ENCODE measurements at regions not wholly inside any gene's neighbourhood (a gene's known extent, or its start where the extent isn't known, plus 50 kb on each side); places are given as distances from the start of the nearest gene placed in this dataset.
A peak's percentile ranks its signal among the peaks of the same experiment; 100 is the strongest.

GRCh38 chr3:152104847-152105415 is 163.8 kb upstream of the MBNL1 start:
- Histone ChIP-seq H3K4me3 (ENCODE audit: low read length in 2 of 2) (no peak overlapping the region), H3K27ac (ENCODE audit: low read depth in 1 of 2, low read length in 2 of 2) (no peak overlapping the region), H3K4me1 (ENCODE audit: control insufficient read depth in 1 of 2, insufficient read depth in 2 of 2, low read length in 2 of 2) (no peaks in the 10 kb centered on the region), H3K9me3 (ENCODE audit: control insufficient read depth, low read length) (no peaks in the 10 kb centered on the region), H3K36me3 (ENCODE audit: control insufficient read depth in 1 of 2, insufficient read depth in 2 of 2, low read length in 1 of 2) (no peaks in the 10 kb centered on the region), H3K27me3 (ENCODE audit: control insufficient read depth in 1 of 2, insufficient read depth in 2 of 2, low read length in 1 of 2) (no peaks in the 10 kb centered on the region)
- ATAC-seq (ENCODE audit: low FRiP score) (no peak), DNase-seq (no peak)
- 94% methylated on average over 3 of the region's 3 CpGs for WGBS, 2 donors
- intact Hi-C loops (cut with DNase I) = no loop called here

- WGBS, 2 donors = 86% methylated on average over 5 of the region's 5 CpGs
- Histone ChIP-seq H3K9me3 (ENCODE audit: control insufficient read depth, low read length) (no peaks in the 10 kb centered on the region), H3K27me3 (ENCODE audit: control insufficient read depth in 1 of 2, insufficient read depth in 2 of 2, low read length in 1 of 2) (no peaks in the 10 kb centered on the region), H3K27ac (ENCODE audit: low read depth in 1 of 2, low read length in 2 of 2) (no peak overlapping the region), H3K36me3 (ENCODE audit: control insufficient read depth in 1 of 2, insufficient read depth in 2 of 2, low read length in 1 of 2) (no peaks in the 10 kb centered on the region), H3K4me3 (ENCODE audit: low read length in 2 of 2) (no peak overlapping the region), H3K4me1 (ENCODE audit: control insufficient read depth in 1 of 2, insufficient read depth in 2 of 2, low read length in 2 of 2) (no peaks in the 10 kb centered on the region)
- intact Hi-C loops (cut with DNase I) = no loop called here
- DNase-seq (no peak), ATAC-seq (ENCODE audit: low FRiP score) (no peak)
Observed at GRCh38 chr3:152105446-152105845, 163.3 kb upstream of the MBNL1 start.

GRCh38 chr3:152109038-152109437 is 159.7 kb upstream of the MBNL1 start:
- Histone ChIP-seq H3K27me3 (ENCODE audit: control insufficient read depth in 1 of 2, insufficient read depth in 2 of 2, low read length in 1 of 2) (no peaks in the 10 kb centered on the region), H3K4me3 (ENCODE audit: low read length in 2 of 2) (no peak overlapping the region), H3K27ac (ENCODE audit: low read depth in 1 of 2, low read length in 2 of 2) (no peak overlapping the region), H3K9me3 (ENCODE audit: control insufficient read depth, low read length) (no peaks in the 10 kb centered on the region), H3K36me3 (ENCODE audit: control insufficient read depth in 1 of 2, insufficient read depth in 2 of 2, low read length in 1 of 2) (no peaks in the 10 kb centered on the region), H3K4me1 (ENCODE audit: control insufficient read depth in 1 of 2, insufficient read depth in 2 of 2, low read length in 2 of 2) (no peaks in the 10 kb centered on the region)
- ATAC-seq (ENCODE audit: low FRiP score) (no peak), DNase-seq (no peak)
- intact Hi-C loops (cut with DNase I) = no loop called here

GRCh38 chr3:152113413-152113812 is 155.3 kb upstream of the MBNL1 start:
- Histone ChIP-seq H3K27ac (ENCODE audit: low read depth in 1 of 2, low read length in 2 of 2) (no peak overlapping the region), H3K27me3 (ENCODE audit: control insufficient read depth in 1 of 2, insufficient read depth in 2 of 2, low read length in 1 of 2) (no peaks in the 10 kb centered on the region), H3K36me3 (ENCODE audit: control insufficient read depth in 1 of 2, insufficient read depth in 2 of 2, low read length in 1 of 2) (no peaks in the 10 kb centered on the region), H3K9me3 (ENCODE audit: control insufficient read depth, low read length) (no peaks in the 10 kb centered on the region), H3K4me1 (ENCODE audit: control insufficient read depth in 1 of 2, insufficient read depth in 2 of 2, low read length in 2 of 2) (peaks cover 0 to 2% of the 10 kb centered on the region in 2 donors), H3K4me3 (ENCODE audit: low read length in 2 of 2) (no peak overlapping the region)
- ATAC-seq (ENCODE audit: low FRiP score) (no peak), DNase-seq (no peak)
- 96 to 98% methylated on average over 1 of the region's 1 CpG for WGBS, 2 donors
- intact Hi-C loops (cut with DNase I) = no loop called here

GRCh38 chr3:152113992-152114651 is 154.6 kb upstream of the MBNL1 start:
- Histone ChIP-seq H3K36me3 (ENCODE audit: control insufficient read depth in 1 of 2, insufficient read depth in 2 of 2, low read length in 1 of 2) (no peaks in the 10 kb centered on the region), H3K4me1 (ENCODE audit: control insufficient read depth in 1 of 2, insufficient read depth in 2 of 2, low read length in 2 of 2) (peaks cover 0 to 2% of the 10 kb centered on the region in 2 donors), H3K27me3 (ENCODE audit: control insufficient read depth in 1 of 2, insufficient read depth in 2 of 2, low read length in 1 of 2) (no peaks in the 10 kb centered on the region), H3K27ac (ENCODE audit: low read depth in 1 of 2, low read length in 2 of 2) (no peak overlapping the region), H3K4me3 (ENCODE audit: low read length in 2 of 2) (no peak overlapping the region), H3K9me3 (ENCODE audit: control insufficient read depth, low read length) (no peaks in the 10 kb centered on the region)
- no peak for ATAC-seq (ENCODE audit: low FRiP score)
- DNase-seq = no peak
- intact Hi-C loops (cut with DNase I) = no loop called here
- WGBS, 2 donors = 8 to 10% methylated on average over 2 of the region's 2 CpGs

GRCh38 chr3:152120601-152121269 is 148.0 kb upstream of the MBNL1 start:
- DNase-seq (no peak), ATAC-seq (ENCODE audit: low FRiP score) (no peak)
- Histone ChIP-seq H3K9me3 (ENCODE audit: control insufficient read depth, low read length) (no peaks in the 10 kb centered on the region), H3K27ac (ENCODE audit: low read depth in 1 of 2, low read length in 2 of 2) (peak overlapping the region; percentile 63 to 90), H3K4me3 (ENCODE audit: low read length in 2 of 2) (no peak overlapping the region), H3K27me3 (ENCODE audit: control insufficient read depth in 1 of 2, insufficient read depth in 2 of 2, low read length in 1 of 2) (no peaks in the 10 kb centered on the region), H3K36me3 (ENCODE audit: control insufficient read depth in 1 of 2, insufficient read depth in 2 of 2, low read length in 1 of 2) (no peaks in the 10 kb centered on the region), H3K4me1 (ENCODE audit: control insufficient read depth in 1 of 2, insufficient read depth in 2 of 2, low read length in 2 of 2) (peaks cover 2 to 3% of the 10 kb centered on the region in 2 donors)
- WGBS, 2 donors = 78 to 80% methylated on average over 2 of the region's 2 CpGs
- intact Hi-C loops (cut with DNase I) = loop anchor here (5.0 kb wide), 1 partner anchor 33 kb away; no protein-coding TSS in a partner anchor

GRCh38 chr3:152121270-152121636 is 147.5 kb upstream of the MBNL1 start:
- H3K4me1 ChIP-seq (ENCODE audit: control insufficient read depth in 1 of 2, insufficient read depth in 2 of 2, low read length in 2 of 2) = peaks cover 3 to 4% of the 10 kb centered on the region in 2 donors
- H3K4me3 ChIP-seq (ENCODE audit: low read length in 2 of 2) = no peak overlapping the region
- peak overlapping the region in 1 of 2 donors; percentile 90 for H3K27ac ChIP-seq (ENCODE audit: low read depth in 1 of 2, low read length in 2 of 2)
- intact Hi-C loops (cut with DNase I) = loop anchor here (5.0 kb wide), 1 partner anchor 34 kb away; no protein-coding TSS in a partner anchor
- peak; percentile 56 for ATAC-seq (ENCODE audit: low FRiP score)
- DNase-seq = no peak
- WGBS, 2 donors = 0 to 1% methylated on average over 1 of the region's 1 CpG
- no peaks in the 10 kb centered on the region for H3K36me3 ChIP-seq (ENCODE audit: control insufficient read depth in 1 of 2, insufficient read depth in 2 of 2, low read length in 1 of 2)
- no peaks in the 10 kb centered on the region for H3K9me3 ChIP-seq (ENCODE audit: control insufficient read depth, low read length)
- no peaks in the 10 kb centered on the region for H3K27me3 ChIP-seq (ENCODE audit: control insufficient read depth in 1 of 2, insufficient read depth in 2 of 2, low read length in 1 of 2)

- Histone ChIP-seq H3K27ac (ENCODE audit: low read depth in 1 of 2, low read length in 2 of 2) (no peak overlapping the region), H3K4me3 (ENCODE audit: low read length in 2 of 2) (no peak overlapping the region), H3K36me3 (ENCODE audit: control insufficient read depth in 1 of 2, insufficient read depth in 2 of 2, low read length in 1 of 2) (no peaks in the 10 kb centered on the region), H3K9me3 (ENCODE audit: control insufficient read depth, low read length) (no peaks in the 10 kb centered on the region), H3K4me1 (ENCODE audit: control insufficient read depth in 1 of 2, insufficient read depth in 2 of 2, low read length in 2 of 2) (peaks cover 3 to 5% of the 10 kb centered on the region in 2 donors), H3K27me3 (ENCODE audit: control insufficient read depth in 1 of 2, insufficient read depth in 2 of 2, low read length in 1 of 2) (no peaks in the 10 kb centered on the region)
- WGBS, 2 donors = 82 to 88% methylated on average over 5 of the region's 5 CpGs
- no peak for DNase-seq
- intact Hi-C loops (cut with DNase I) = loop anchor here (5.0 kb wide), 1 partner anchor 36 kb away; no protein-coding TSS in a partner anchor
- no peak for ATAC-seq (ENCODE audit: low FRiP score)
Observed at GRCh38 chr3:152122851-152123250, 145.9 kb upstream of the MBNL1 start.

GRCh38 chr3:152123457-152123856 is 145.3 kb upstream of the MBNL1 start:
- Histone ChIP-seq H3K4me1 (ENCODE audit: control insufficient read depth in 1 of 2, insufficient read depth in 2 of 2, low read length in 2 of 2) (peaks cover 3 to 5% of the 10 kb centered on the region in 2 donors), H3K9me3 (ENCODE audit: control insufficient read depth, low read length) (no peaks in the 10 kb centered on the region), H3K36me3 (ENCODE audit: control insufficient read depth in 1 of 2, insufficient read depth in 2 of 2, low read length in 1 of 2) (no peaks in the 10 kb centered on the region), H3K27ac (ENCODE audit: low read depth in 1 of 2, low read length in 2 of 2) (no peak overlapping the region), H3K27me3 (ENCODE audit: control insufficient read depth in 1 of 2, insufficient read depth in 2 of 2, low read length in 1 of 2) (no peaks in the 10 kb centered on the region), H3K4me3 (ENCODE audit: low read length in 2 of 2) (no peak overlapping the region)
- intact Hi-C loops (cut with DNase I) = loop anchor here (5.0 kb wide), 1 partner anchor 36 kb away; no protein-coding TSS in a partner anchor
- 89 to 97% methylated on average over 1 of the region's 1 CpG for WGBS, 2 donors
- no peak for ATAC-seq (ENCODE audit: low FRiP score)
- DNase-seq = no peak

Measured in aorta (tissue), 5 donors.